ENCODE measurements at regions not wholly inside any gene's neighbourhood (a gene's known extent, or its start where the extent isn't known, plus 50 kb on each side); places are given as distances from the start of the nearest gene placed in this dataset.

- 19% methylated on average over 4 of the region's 4 CpGs for WGBS (ENCODE audit: insufficient coverage, low coverage, missing lambda C conversion rate)
- ATAC-seq (no peak), FAIRE-seq (peak; percentile 6), DNase-seq (ENCODE audit: extremely low read depth in 1 of 4, low spot score in 3 of 4) (no peak)
- no peak overlapping the region for H3K27ac ChIP-seq (ENCODE audit: extremely low read depth, low read depth, low read length)
- ChIA-PET CTCF (ENCODE audit: low intra/inter-chr PET ratio) (no interaction called here), POLR2A (no interaction called here)
- BruUV-seq (replicated peaks): no TSS peak
- H3K9ac ChIP-seq (ENCODE audit: insufficient read depth in 1 of 2, low read depth in 2 of 2, low read length in 2 of 2): no peak overlapping the region
- no peaks in the 10 kb centered on the region for H3K27me3 ChIP-seq (ENCODE audit: control insufficient read depth in 2 of 2, insufficient read depth in 2 of 2, low read length in 2 of 2)
- no peak overlapping the region for H2AFZ ChIP-seq (ENCODE audit: low read depth, low read length)
- H4K20me1 ChIP-seq (replicated peaks; ENCODE audit: control insufficient read depth, insufficient read depth, low read length): no peaks in the 10 kb centered on the region
- in situ Hi-C loops (cut with MboI) (no loop called here), intact Hi-C loops (cut with micrococcal nuclease) (loop anchor here (10.0 kb wide), 1 partner anchor 155 kb away; no protein-coding TSS in a partner anchor)
- H3K9me1 ChIP-seq (ENCODE audit: control insufficient read depth, insufficient read depth, low read length): no peaks in the 10 kb centered on the region
- H3K4me2 ChIP-seq (ENCODE audit: insufficient read depth, low read length): no peak overlapping the region
- TF ChIP-seq MAFG (tag; conservative IDR thresholded peaks at IDR 0.05) (peak; percentile 35), NFE2 (IDR thresholded peaks at IDR 0.05; ENCODE audit: low read depth) (0 out of 2 replicates have a peak, but pooled peaks have one; percentile 10), ARNT (IDR thresholded peaks at IDR 0.05) (no peak), CEBPB (tag; IDR thresholded peaks at IDR 0.05) (peak; percentile 57), C11orf30 (IDR thresholded peaks at IDR 0.05; ENCODE audit: low read depth) (peak; percentile 8; the same call in 1 of the 2 replicates), CEBPG (CRISPR knock-in tag; IDR thresholded peaks at IDR 0.05) (no peak), CEBPG (tag; conservative IDR thresholded peaks at IDR 0.05 in 1 of 2, IDR thresholded peaks at IDR 0.05 in 1 of 2) (peak; percentile 43 to 82; a peak in 3 of 4 replicates), SRSF9 (IDR thresholded peaks at IDR 0.05; ENCODE audit: borderline replicate concordance, low read depth, low read length) (no peak)
- H3K9me3 ChIP-seq (replicated peaks; ENCODE audit: control insufficient read depth, insufficient read depth, low read depth, low read length): no peaks in the 10 kb centered on the region
- no peaks in the 10 kb centered on the region; a peak in 1 of 5 replicates for H3K4me1 ChIP-seq (replicated peaks in 1 of 2; ENCODE audit: control insufficient read depth in 2 of 2, insufficient read depth in 2 of 2, low read length in 2 of 2)
- no peak overlapping the region for H3K4me3 ChIP-seq
- H3K36me3 ChIP-seq (ENCODE audit: control insufficient read depth, insufficient read depth, low read length): no peaks in the 10 kb centered on the region
- no peaks in the 10 kb centered on the region for H3K79me2 ChIP-seq (ENCODE audit: control insufficient read depth, insufficient read depth, low read length)
Observed at GRCh38 chr5:159669559-159669958, 246.7 kb upstream of the ADRA1B start.

GRCh38 chr5:159671886-159672285 is 244.4 kb upstream of the ADRA1B start:
- in situ Hi-C loops (cut with MboI): no loop called here
- Histone ChIP-seq H3K36me3 (ENCODE audit: control insufficient read depth, insufficient read depth, low read length) (no peaks in the 10 kb centered on the region), H3K4me1 (replicated peaks in 1 of 2; ENCODE audit: control insufficient read depth in 2 of 2, insufficient read depth in 2 of 2, low read length in 2 of 2) (no peaks in the 10 kb centered on the region; a peak in 1 of 5 replicates), H3K27me3 (ENCODE audit: control insufficient read depth in 2 of 2, insufficient read depth in 2 of 2, low read length in 2 of 2) (no peaks in the 10 kb centered on the region), H3K9ac (ENCODE audit: insufficient read depth in 1 of 2, low read depth in 2 of 2, low read length in 2 of 2) (no peak overlapping the region), H4K20me1 (replicated peaks; ENCODE audit: control insufficient read depth, insufficient read depth, low read length) (no peaks in the 10 kb centered on the region), H3K9me1 (ENCODE audit: control insufficient read depth, insufficient read depth, low read length) (no peaks in the 10 kb centered on the region), H3K4me2 (ENCODE audit: insufficient read depth, low read length) (no peak overlapping the region), H3K79me2 (ENCODE audit: control insufficient read depth, insufficient read depth, low read length) (no peaks in the 10 kb centered on the region), H3K9me3 (replicated peaks; ENCODE audit: control insufficient read depth, insufficient read depth, low read depth, low read length) (no peaks in the 10 kb centered on the region), H3K4me3 (no peak overlapping the region), H3K27ac (ENCODE audit: extremely low read depth, low read depth, low read length) (no peak overlapping the region), H2AFZ (ENCODE audit: low read depth, low read length) (no peak overlapping the region)
- no TSS peak for BruUV-seq (replicated peaks)
- FAIRE-seq: no peak
- TF ChIP-seq ZNF518B (CRISPR knock-in tag; IDR thresholded peaks at IDR 0.05): no peak
- no peak for TF ChIP-seq NR2C2 (CRISPR knock-in tag; IDR thresholded peaks at IDR 0.05)
- 0 out of 2 replicates have a peak, but pooled peaks have one; percentile 16 for TF ChIP-seq NR2C2 (tag; IDR thresholded peaks at IDR 0.05)
- CTCF ChIA-PET (ENCODE audit: low intra/inter-chr PET ratio): no interaction called here
- intact Hi-C loops (cut with micrococcal nuclease): no loop called here
- POLR2A ChIA-PET: no interaction called here
- DNase-seq (ENCODE audit: extremely low read depth in 1 of 4, low spot score in 3 of 4): no peak
- ATAC-seq: no peak
